WTC11 (cell line): ENCODE measurements at regions not wholly inside any gene's neighbourhood (a gene's known extent, or its start where the extent isn't known, plus 50 kb on each side); places are given as distances from the start of the nearest gene placed in this dataset.
"Not testable (repeated sequence)": the region's sequence is repeated elsewhere in the genome, so short reads cannot be mapped to it uniquely, and the experiment has no call there.

Experiments
- ATAC-seq: fragments of 200-7000 bp; cut with Tn5 transposase; 2 replicates; pipeline ENCODE4 v1.10.0; 2021; ENCODE audit warnings: mild to moderate bottlenecking, moderate library complexity
- CTCF ChIA-PET: fragments of 300-600 bp; sonication (Branson Sonifier 250); formaldehyde crosslinking; loops from one replicate; lab custom pipeline; 2021; ENCODE audit warnings: antibody characterized with exemption; lab: Charles Lee
- POLR2A ChIA-PET: fragments of 350-600 bp; sonication (Branson Sonifier 250); formaldehyde crosslinking; loops from one replicate; lab custom pipeline; 2021; ENCODE audit warnings: antibody characterized with exemption; lab: Charles Lee
- DNase-seq: peaks from one replicate; pipeline ENCODE4 v3.0.0; 2021; ENCODE audit warnings: low spot score
- H3K27ac Mint-ChIP-seq: 2 replicates; pipeline ENCODE4 v1.8.0; 2021; ENCODE audit warnings: mixed read lengths
- H3K27me3 Mint-ChIP-seq: 2 replicates; pipeline ENCODE4 v1.8.0; 2021; ENCODE audit warnings: low read depth, mild to moderate bottlenecking, moderate library complexity, mixed read lengths
- H3K36me3 Mint-ChIP-seq: 2 replicates; pipeline ENCODE4 v1.8.0; 2021; ENCODE audit warnings: mixed read lengths
- H3K4me1 Mint-ChIP-seq: 2 replicates; pipeline ENCODE4 v1.8.0; 2022; ENCODE audit warnings: mixed read lengths
- H3K4me3 Mint-ChIP-seq: 2 replicates; pipeline ENCODE4 v1.8.0; 2021; ENCODE audit warnings: mild to moderate bottlenecking, moderate library complexity, mixed read lengths
- H3K9me3 Mint-ChIP-seq: 2 replicates; pipeline ENCODE4 v1.8.0; 2021; ENCODE audit warnings: mixed read lengths

GRCh38 chr21:5071180-5071579 is 5450.2 kb upstream of the TPTE start:
- CTCF ChIA-PET, H3K36me3 Mint-ChIP-seq, POLR2A ChIA-PET, ATAC-seq, H3K27me3 Mint-ChIP-seq, H3K27ac Mint-ChIP-seq, H3K4me1 Mint-ChIP-seq, DNase-seq, H3K9me3 Mint-ChIP-seq, H3K4me3 Mint-ChIP-seq: not testable (repeated sequence)

- H3K36me3 Mint-ChIP-seq, CTCF ChIA-PET, H3K27ac Mint-ChIP-seq, H3K4me1 Mint-ChIP-seq, ATAC-seq, H3K4me3 Mint-ChIP-seq, POLR2A ChIA-PET, DNase-seq, H3K27me3 Mint-ChIP-seq, H3K9me3 Mint-ChIP-seq: not testable (repeated sequence)
These were observed 5444.5 kb upstream of the TPTE start for GRCh38 chr21:5076854-5077253.

- H3K27ac Mint-ChIP-seq, H3K9me3 Mint-ChIP-seq, ATAC-seq, DNase-seq, H3K4me3 Mint-ChIP-seq, H3K36me3 Mint-ChIP-seq, H3K4me1 Mint-ChIP-seq, H3K27me3 Mint-ChIP-seq, POLR2A ChIA-PET, CTCF ChIA-PET: not testable (repeated sequence)
These were observed 5442.0 kb upstream of the TPTE start for GRCh38 chr21:5079361-5079760.

- DNase-seq, ATAC-seq, H3K27me3 Mint-ChIP-seq, H3K36me3 Mint-ChIP-seq, POLR2A ChIA-PET, CTCF ChIA-PET, H3K4me1 Mint-ChIP-seq, H3K27ac Mint-ChIP-seq, H3K4me3 Mint-ChIP-seq, H3K9me3 Mint-ChIP-seq: not testable (repeated sequence)
These were observed 5441.4 kb upstream of the TPTE start for GRCh38 chr21:5080015-5080414.

GRCh38 chr21:5084246-5084645 is 5437.1 kb upstream of the TPTE start:
- H3K4me1 Mint-ChIP-seq, H3K27me3 Mint-ChIP-seq, POLR2A ChIA-PET, DNase-seq, CTCF ChIA-PET, H3K4me3 Mint-ChIP-seq, H3K36me3 Mint-ChIP-seq, ATAC-seq, H3K9me3 Mint-ChIP-seq, H3K27ac Mint-ChIP-seq: not testable (repeated sequence)

GRCh38 chr21:5085456-5085855 is 5435.9 kb upstream of the TPTE start:
- POLR2A ChIA-PET, H3K4me1 Mint-ChIP-seq, ATAC-seq: not testable (repeated sequence)

GRCh38 chr21:5086416-5086815 is 5435.0 kb upstream of the TPTE start:
- H3K27ac Mint-ChIP-seq, H3K9me3 Mint-ChIP-seq, H3K27me3 Mint-ChIP-seq, ATAC-seq, DNase-seq, H3K4me3 Mint-ChIP-seq, H3K36me3 Mint-ChIP-seq, POLR2A ChIA-PET, H3K4me1 Mint-ChIP-seq, CTCF ChIA-PET: not testable (repeated sequence)

More at GRCh38 chr21:5085456-5085855, 5435.9 kb upstream of the TPTE start:
- DNase-seq, H3K9me3 Mint-ChIP-seq, CTCF ChIA-PET, H3K27me3 Mint-ChIP-seq, H3K4me3 Mint-ChIP-seq, H3K36me3 Mint-ChIP-seq, H3K27ac Mint-ChIP-seq: not testable (repeated sequence)

GRCh38 chr21:5088820-5089219 is 5432.6 kb upstream of the TPTE start:
- not testable (repeated sequence) for H3K4me1 Mint-ChIP-seq, H3K36me3 Mint-ChIP-seq

GRCh38 chr21:5089399-5090089 is 5431.8 kb upstream of the TPTE start:
- H3K36me3 Mint-ChIP-seq, DNase-seq, CTCF ChIA-PET, H3K4me3 Mint-ChIP-seq, H3K9me3 Mint-ChIP-seq, H3K27ac Mint-ChIP-seq, ATAC-seq, POLR2A ChIA-PET, H3K4me1 Mint-ChIP-seq, H3K27me3 Mint-ChIP-seq: not testable (repeated sequence)

More at GRCh38 chr21:5088820-5089219, 5432.6 kb upstream of the TPTE start:
- ATAC-seq, H3K27me3 Mint-ChIP-seq, POLR2A ChIA-PET, DNase-seq, H3K4me3 Mint-ChIP-seq, H3K27ac Mint-ChIP-seq, CTCF ChIA-PET, H3K9me3 Mint-ChIP-seq: not testable (repeated sequence)

GRCh38 chr21:5090132-5091079 is 5431.0 kb upstream of the TPTE start:
- H3K36me3 Mint-ChIP-seq, DNase-seq, H3K27ac Mint-ChIP-seq, CTCF ChIA-PET, POLR2A ChIA-PET, H3K4me1 Mint-ChIP-seq, H3K4me3 Mint-ChIP-seq, H3K9me3 Mint-ChIP-seq, H3K27me3 Mint-ChIP-seq, ATAC-seq: not testable (repeated sequence)

- H3K9me3 Mint-ChIP-seq, H3K4me1 Mint-ChIP-seq, DNase-seq, H3K27me3 Mint-ChIP-seq, ATAC-seq, CTCF ChIA-PET, POLR2A ChIA-PET, H3K4me3 Mint-ChIP-seq, H3K36me3 Mint-ChIP-seq, H3K27ac Mint-ChIP-seq: not testable (repeated sequence)
These were observed 5430.1 kb upstream of the TPTE start for GRCh38 chr21:5091274-5091673.

- H3K27ac Mint-ChIP-seq, POLR2A ChIA-PET, CTCF ChIA-PET, H3K4me1 Mint-ChIP-seq, DNase-seq, H3K36me3 Mint-ChIP-seq, H3K27me3 Mint-ChIP-seq, H3K4me3 Mint-ChIP-seq, H3K9me3 Mint-ChIP-seq, ATAC-seq: not testable (repeated sequence)
These were observed 5425.8 kb upstream of the TPTE start for GRCh38 chr21:5095628-5096027.
